GM12878 (cell line): ENCODE measurements at regions not wholly inside any gene's neighbourhood (a gene's known extent, or its start where the extent isn't known, plus 50 kb on each side); places are given as distances from the start of the nearest gene placed in this dataset.

Experiments used
- ATAC-seq: fragments of 200-7000 bp; cut with Tn5 transposase; 3 replicates; pipeline ENCODE4 v1.9.1; 2020; ENCODE audit warnings: mild to moderate bottlenecking, moderate library complexity
- BruUV-seq: library from RNA; stranded (reverse); fragments of 400-500 nt; replicated peaks from 2 replicates; lab custom pipeline; 2021; lab: Mats Ljungman, UMichigan
- CTCF ChIA-PET: fragments of 300-600 bp; sonication (Branson Sonifier 250); formaldehyde crosslinking; extraction: SDS; loops from one replicate; lab custom pipeline; 2021; ENCODE audit warnings: inconsistent platforms; lab: Yijun Ruan, JAX
- POLR2A ChIA-PET: fragments of 350-600 bp; formaldehyde crosslinking; extraction: SDS; loops from one replicate; lab custom pipeline; 2021; ENCODE audit warnings: inconsistent platforms; lab: Charles Lee
- RAD21 ChIA-PET: fragments of 300-600 bp; sonication (Branson Sonifier 250); formaldehyde crosslinking; loops from one replicate; lab custom pipeline; 2023; ENCODE audit warnings: antibody characterized with exemption; ENCODE audit not compliant: unreplicated experiment; lab: Charles Lee
- SMC1A ChIA-PET: fragments of 300-600 bp; sonication (Branson Sonifier 250); formaldehyde crosslinking; loops from one replicate; lab custom pipeline; 2023; ENCODE audit not compliant: unreplicated experiment, uncharacterized antibody; lab: Charles Lee
- DNase-seq: peaks from one replicate; pipeline ENCODE4 v3.0.0-alpha.2; 2011; ENCODE audit warnings: low read depth, low spot score
- FAIRE-seq: peaks from 3 replicates; lab custom pipeline; 2011; peaks lifted over from hg19 to GRCh38; lab: Jason Lieb, UNC
- H2AFZ ChIP-seq: 2 replicates; pipeline ENCODE4 v1.6.0; 2011; ENCODE audit warnings: low read depth, low read length, control low read depth; ENCODE audit not compliant: control insufficient read depth
- H3K27ac ChIP-seq: 2 replicates; pipeline ENCODE4 v1.5.1; 2011; ENCODE audit warnings: control low read depth; ENCODE audit not compliant: control insufficient read depth, insufficient read depth
- H3K27me3 ChIP-seq, 2 experiments: replicated peaks in 1 of 2; 2 replicates each; pipeline versions ENCODE4 v1.6.0 to v1.6.1; 2011; ENCODE audit warnings: low read length in 1 of 2; ENCODE audit not compliant: control insufficient read depth in 2 of 2, insufficient read depth in 2 of 2
- H3K36me3 ChIP-seq, 2 experiments: 2 replicates each; pipeline ENCODE4 v1.5.1; 2011; ENCODE audit warnings: low read length in 1 of 2; ENCODE audit not compliant: control insufficient read depth in 2 of 2, insufficient read depth in 2 of 2
- H3K4me1 ChIP-seq: 2 replicates; pipeline ENCODE4 v1.6.1; 2011; ENCODE audit warnings: mild to moderate bottlenecking, low read length, moderate library complexity, mixed read lengths; ENCODE audit not compliant: control insufficient read depth, insufficient read depth
- H3K4me2 ChIP-seq: 2 replicates; pipeline ENCODE4 v1.6.0; 2011; ENCODE audit warnings: control low read depth; ENCODE audit not compliant: control insufficient read depth, insufficient read depth
- H3K4me3 ChIP-seq: fragments of 200-600 bp; sonication (generic); 2 replicates; pipeline ENCODE4 v1.5.1; 2016
- H3K79me2 ChIP-seq: 2 replicates; pipeline ENCODE4 v1.6.0; 2011; ENCODE audit warnings: low read length; ENCODE audit not compliant: control insufficient read depth, insufficient read depth
- H3K9ac ChIP-seq: 2 replicates; pipeline ENCODE4 v1.8.0; 2011; ENCODE audit warnings: low read length, control low read depth, mixed read lengths; ENCODE audit not compliant: control insufficient read depth, insufficient read depth
- H3K9me3 ChIP-seq: replicated peaks from 3 replicates; pipeline ENCODE4 v1.5.1; 2011; ENCODE audit warnings: mild to moderate bottlenecking, low read length; ENCODE audit not compliant: control insufficient read depth, insufficient read depth
- H4K20me1 ChIP-seq: 2 replicates; pipeline ENCODE4 v1.6.0; 2011; ENCODE audit not compliant: control insufficient read depth, insufficient read depth
- BACH1 ChIP-seq: fragments of 450-650 bp; IDR thresholded peaks from 2 replicates; pipeline ENCODE4 v1.6.1; 2017; ENCODE audit warnings: mild to moderate bottlenecking, borderline replicate concordance
- BCLAF1 ChIP-seq: fragments of 450-650 bp; IDR thresholded peaks from 2 replicates; pipeline ENCODE4 v1.6.1; 2017; ENCODE audit warnings: antibody characterized with exemption, mild to moderate bottlenecking, moderate library complexity
- BRCA1 ChIP-seq: IDR thresholded peaks from 2 replicates; pipeline ENCODE4 v1.6.1; 2011; ENCODE audit warnings: low read depth, low read length, improper control_type of control experiment
- CBFB ChIP-seq: IDR thresholded peaks from 2 replicates; pipeline ENCODE4 v1.6.1; 2016; ENCODE audit warnings: antibody characterized with exemption, low read depth
- CREM ChIP-seq: IDR thresholded peaks from 2 replicates; pipeline ENCODE4 v1.6.1; 2014; ENCODE audit warnings: antibody characterized with exemption, low read depth
- E2F8 ChIP-seq: fragments of 450-650 bp; IDR thresholded peaks from 2 replicates; pipeline ENCODE4 v1.6.1; 2018; ENCODE audit warnings: mild to moderate bottlenecking, low read depth, moderate library complexity; ENCODE audit not compliant: partially characterized antibody
- E4F1 ChIP-seq: fragments of 450-650 bp; IDR thresholded peaks from 2 replicates; pipeline ENCODE4 v1.6.1; 2018; ENCODE audit warnings: borderline replicate concordance, mild to moderate bottlenecking; ENCODE audit not compliant: partially characterized antibody
- ESRRA ChIP-seq: IDR thresholded peaks from 2 replicates; pipeline ENCODE4 v1.6.1; 2012; ENCODE audit warnings: mild to moderate bottlenecking, low read length, improper control_type of control experiment
- GATAD2B ChIP-seq: fragments of 450-650 bp; conservative IDR thresholded peaks from 2 replicates; pipeline ENCODE4 v1.6.1; 2017; ENCODE audit warnings: low read depth, mild to moderate bottlenecking, moderate library complexity
- JUNB ChIP-seq: IDR thresholded peaks from 2 replicates; pipeline ENCODE4 v1.6.1; 2016; ENCODE audit warnings: antibody characterized with exemption, mild to moderate bottlenecking
- PML ChIP-seq: IDR thresholded peaks from 2 replicates; pipeline ENCODE4 v1.6.1; 2012; ENCODE audit warnings: low read length, inconsistent platforms
- POLR2AphosphoS5 ChIP-seq: IDR thresholded peaks from 2 replicates; pipeline ENCODE4 v1.6.1; 2011; ENCODE audit warnings: mild to moderate bottlenecking, low read length, inconsistent platforms
- RCOR1 ChIP-seq: conservative IDR thresholded peaks from 2 replicates; pipeline ENCODE4 v1.6.1; 2012; ENCODE audit warnings: low read depth, low read length, improper control_type of control experiment
- SP1 ChIP-seq: IDR thresholded peaks from one replicate; pipeline ENCODE4 v1.6.1; 2011; ENCODE audit warnings: low read depth, low read length
- TCF12 ChIP-seq: IDR thresholded peaks from 2 replicates; pipeline ENCODE4 v1.6.1; 2011; ENCODE audit warnings: low read depth, mild to moderate bottlenecking, low read length
- in situ Hi-C: fragments of 300-500 bp; cut with MboI; formaldehyde crosslinking; loops from 9 replicates; pipeline ENCODE4 v1.14.3; 2018; ENCODE audit warnings: mixed read lengths
- intact Hi-C: fragments of 100-400 bp; cut with micrococcal nuclease; formaldehyde crosslinking; loops from one replicate; pipeline ENCODE4 v1.14.2; 2022; ENCODE audit not compliant: unreplicated experiment

- no peaks in the 10 kb centered on the region for H3K9me3 ChIP-seq
- no peak overlapping the region for H3K27ac ChIP-seq
- ChIA-PET POLR2A (no interaction called here), SMC1A (interaction anchor here (1.0 to 1.7 kb wide), 3 partner anchors 9 to 187 kb away, joined by 3 to 5 read pairs (median 3); no protein-coding TSS in a partner anchor), RAD21 (no interaction called here), CTCF (interaction anchor here (0.6 to 3.2 kb wide), 3 partner anchors 10 to 875 kb away, joined by 3 to 23 read pairs (median 5); no protein-coding TSS in a partner anchor)
- no peak for DNase-seq
- no peaks in the 10 kb centered on the region for H3K36me3 ChIP-seq
- no peak overlapping the region for H3K9ac ChIP-seq
- no peaks in the 10 kb centered on the region for H3K27me3 ChIP-seq
- H2AFZ ChIP-seq, result no peak overlapping the region
- H3K4me1 ChIP-seq, result no peaks in the 10 kb centered on the region; the same call in 1 of the 2 replicates
- in situ Hi-C loops, result no loop called here
- no peak overlapping the region for H3K4me2 ChIP-seq
- no peaks in the 10 kb centered on the region for H3K79me2 ChIP-seq
- FAIRE-seq, result no peak
- no peaks in the 10 kb centered on the region for H4K20me1 ChIP-seq
- H3K4me3 ChIP-seq, result no peak overlapping the region
- no peak for ATAC-seq
- TF ChIP-seq SP1, result no peak
- no peak for TF ChIP-seq CBFB
- TF ChIP-seq E4F1, result no peak
- TF ChIP-seq GATAD2B, result no peak
- no peak for TF ChIP-seq JUNB
- TF ChIP-seq TCF12, result no peak
- no peak for TF ChIP-seq BCLAF1
- TF ChIP-seq POLR2AphosphoS5, result no peak
- no peak for TF ChIP-seq RCOR1
- no peak for TF ChIP-seq CREM
- TF ChIP-seq BRCA1, result no peak
- TF ChIP-seq ESRRA, result no peak
- TF ChIP-seq BACH1, result no peak
- no peak for TF ChIP-seq E2F8
- no peak for TF ChIP-seq PML
- intact Hi-C loops, result no loop called here
- BruUV-seq, result no TSS peak
These were observed 66.1 kb upstream of the CCDC179 start for GRCh38 chr11:22926341-22926740.
